OCI-LY7 (cell line): ENCODE measurements at regions not wholly inside any gene's neighbourhood (a gene's known extent, or its start where the extent isn't known, plus 50 kb on each side); places are given as distances from the start of the nearest gene placed in this dataset.

Experiments
- CTCF ChIP-seq: fragments of 200-600 bp; sonication (generic); conservative IDR thresholded peaks from 2 replicates; pipeline ENCODE4 v1.5.1; 2014; ENCODE audit warnings: mild to moderate bottlenecking, antibody characterized with exemption, low read length, moderate library complexity, mixed read lengths
- EZH2phosphoT487 ChIP-seq: fragments of 200-600 bp; sonication (generic); IDR thresholded peaks from 2 replicates; pipeline ENCODE4 v1.6.1; 2018; ENCODE audit warnings: low read depth, borderline replicate concordance, mild to moderate bottlenecking, mixed run types, antibody characterized with exemption, low read length, moderate library complexity, mixed read lengths

GRCh38 chr2:23042216-23042906 lies 342.6 kb upstream of the KLHL29 start:
- no peak for TF ChIP-seq CTCF
- no peak for TF ChIP-seq EZH2phosphoT487
